GM20000 (cell line): ENCODE measurements at regions not wholly inside any gene's neighbourhood (a gene's known extent, or its start where the extent isn't known, plus 50 kb on each side); places are given as distances from the start of the nearest gene placed in this dataset.

Experiments
- DNase-seq: peaks from one replicate; pipeline ENCODE4 v3.0.0; 2012; ENCODE audit warnings: low spot score
- TF ChIP-seq, protein P1 (sequence below): IDR thresholded peaks from 2 replicates; pipeline ENCODE4 v1.5.1; 2012; ENCODE audit warnings: mild to moderate bottlenecking, control low read depth; ENCODE audit errors: extremely low read depth, missing control alignments

DNA sequence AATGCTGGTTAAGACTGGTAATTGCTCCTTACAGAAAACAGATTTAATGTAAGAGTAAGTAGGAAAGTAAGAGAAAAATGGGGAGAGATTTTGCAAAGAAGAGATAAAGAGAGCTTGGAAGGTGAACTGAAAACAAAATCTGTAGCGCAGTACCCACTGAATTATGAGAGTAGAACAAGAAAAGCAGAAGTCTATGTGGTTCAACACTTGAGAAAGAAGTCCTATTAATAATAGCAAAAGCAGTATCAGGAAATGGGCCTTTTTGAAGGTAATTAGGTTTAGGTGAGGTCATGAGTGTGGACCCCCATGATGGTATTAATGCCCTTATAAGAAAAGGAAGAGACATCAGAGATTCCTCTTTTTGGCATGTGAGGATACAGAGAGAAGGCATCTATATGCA is 460.6 kb downstream of the CETN3 start:
- no peak for DNase-seq
- TF ChIP-seq, protein P1, sequence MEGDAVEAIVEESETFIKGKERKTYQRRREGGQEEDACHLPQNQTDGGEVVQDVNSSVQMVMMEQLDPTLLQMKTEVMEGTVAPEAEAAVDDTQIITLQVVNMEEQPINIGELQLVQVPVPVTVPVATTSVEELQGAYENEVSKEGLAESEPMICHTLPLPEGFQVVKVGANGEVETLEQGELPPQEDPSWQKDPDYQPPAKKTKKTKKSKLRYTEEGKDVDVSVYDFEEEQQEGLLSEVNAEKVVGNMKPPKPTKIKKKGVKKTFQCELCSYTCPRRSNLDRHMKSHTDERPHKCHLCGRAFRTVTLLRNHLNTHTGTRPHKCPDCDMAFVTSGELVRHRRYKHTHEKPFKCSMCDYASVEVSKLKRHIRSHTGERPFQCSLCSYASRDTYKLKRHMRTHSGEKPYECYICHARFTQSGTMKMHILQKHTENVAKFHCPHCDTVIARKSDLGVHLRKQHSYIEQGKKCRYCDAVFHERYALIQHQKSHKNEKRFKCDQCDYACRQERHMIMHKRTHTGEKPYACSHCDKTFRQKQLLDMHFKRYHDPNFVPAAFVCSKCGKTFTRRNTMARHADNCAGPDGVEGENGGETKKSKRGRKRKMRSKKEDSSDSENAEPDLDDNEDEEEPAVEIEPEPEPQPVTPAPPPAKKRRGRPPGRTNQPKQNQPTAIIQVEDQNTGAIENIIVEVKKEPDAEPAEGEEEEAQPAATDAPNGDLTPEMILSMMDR = no peak

DNA sequence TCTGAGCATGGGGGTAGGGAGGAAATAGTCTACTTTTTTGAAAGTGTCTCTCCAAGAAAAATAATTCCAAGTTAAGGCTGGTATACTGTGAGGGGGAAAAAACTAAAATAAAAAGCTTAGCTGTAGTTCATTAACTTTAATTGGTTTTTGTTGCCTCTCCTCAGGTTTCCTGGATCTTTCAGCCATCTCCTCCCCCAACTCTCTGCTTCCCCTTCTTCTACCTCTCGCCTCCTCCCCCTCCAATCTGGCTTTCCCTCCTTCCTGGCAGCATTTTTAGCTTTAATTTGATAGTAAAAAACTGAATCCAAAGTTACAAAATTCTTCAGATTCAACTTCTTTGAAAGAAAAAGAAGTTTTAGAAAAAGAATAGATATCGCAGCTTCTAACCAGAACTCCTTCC is 462.6 kb downstream of the CETN3 start:
- DNase-seq = no peak
- TF ChIP-seq, protein P1 = no peak

DNA sequence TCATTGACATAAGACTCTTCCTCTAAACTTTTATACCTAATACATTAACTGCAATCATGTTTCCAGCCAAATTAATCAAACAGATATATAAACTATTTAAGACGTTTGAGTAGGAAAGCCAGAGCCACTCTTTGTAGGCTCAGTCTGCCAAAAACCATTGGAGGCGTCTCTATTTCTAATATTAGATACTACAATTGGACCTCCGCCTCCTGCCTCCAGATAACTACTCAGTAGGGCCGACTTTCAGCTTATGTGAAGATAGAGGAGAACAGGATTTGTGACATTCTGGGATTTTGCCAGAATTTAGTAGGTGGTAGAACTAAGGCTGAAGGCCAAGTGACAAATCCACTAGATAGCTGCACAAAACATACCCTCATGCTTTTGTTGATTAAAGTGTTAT is 463.0 kb downstream of the CETN3 start:
- DNase-seq = no peak
- TF ChIP-seq, protein P1 = no peak

DNA sequence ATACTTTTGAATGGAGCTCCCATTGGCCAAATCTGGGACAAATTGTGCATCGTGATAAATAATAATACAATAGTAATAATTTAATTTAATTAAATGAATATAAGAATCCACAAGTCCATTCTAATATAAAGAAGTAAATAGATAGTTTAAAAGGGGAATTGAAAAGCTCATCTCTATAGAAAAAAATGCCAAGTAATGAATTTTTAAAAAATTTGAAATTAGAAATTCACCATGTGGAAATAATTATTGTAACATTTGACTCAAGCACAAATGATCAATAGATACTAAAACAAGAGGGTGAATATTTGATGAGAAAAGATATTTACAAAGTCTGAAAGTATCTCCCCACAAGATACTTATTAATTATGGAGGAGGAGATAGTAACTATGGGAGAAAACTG is 467.4 kb downstream of the CETN3 start:
- no peak for DNase-seq
- TF ChIP-seq, protein P1 = no peak

DNA sequence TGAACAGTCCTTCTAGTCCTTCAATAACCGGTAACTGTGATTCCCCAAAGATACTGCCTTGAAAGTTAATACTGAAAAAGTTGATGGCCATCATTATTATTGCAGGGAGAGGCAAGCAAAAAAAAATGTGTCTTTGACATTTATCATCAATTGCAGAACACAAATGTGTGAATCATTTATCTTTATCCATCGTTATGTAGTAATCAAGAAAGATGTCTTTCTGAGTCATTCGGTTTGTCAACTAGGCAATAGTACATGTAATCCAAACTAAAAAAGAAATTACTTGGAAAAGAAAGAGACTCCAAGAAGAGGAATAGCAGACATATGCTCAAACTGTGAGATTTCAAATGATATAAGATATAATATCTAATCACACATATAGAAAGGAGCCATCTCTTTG is 473.0 kb downstream of the CETN3 start:
- no peak for DNase-seq
- TF ChIP-seq, protein P1 = no peak

- TF ChIP-seq, protein P1 = no peak
- DNase-seq = no peak
These were observed 475.5 kb downstream of the CETN3 start for GRCh38 chr5:89934069-89934468.

GRCh38 chr5:89932771-89933181 is 476.8 kb downstream of the CETN3 start:
- DNase-seq = no peak
- TF ChIP-seq, protein P1 = no peak
